HL-60/S4 (cell line): ENCODE measurements at regions not wholly inside any gene's neighbourhood (a gene's known extent, or its start where the extent isn't known, plus 50 kb on each side); places are given as distances from the start of the nearest gene placed in this dataset.

Experiments
- in situ Hi-C: fragments of 300-500 bp; cut with MboI; formaldehyde crosslinking; loops from 2 replicates; pipeline ENCODE4 v1.14.3; 2022; ENCODE audit warnings: low sequenced_read_pairs

DNA sequence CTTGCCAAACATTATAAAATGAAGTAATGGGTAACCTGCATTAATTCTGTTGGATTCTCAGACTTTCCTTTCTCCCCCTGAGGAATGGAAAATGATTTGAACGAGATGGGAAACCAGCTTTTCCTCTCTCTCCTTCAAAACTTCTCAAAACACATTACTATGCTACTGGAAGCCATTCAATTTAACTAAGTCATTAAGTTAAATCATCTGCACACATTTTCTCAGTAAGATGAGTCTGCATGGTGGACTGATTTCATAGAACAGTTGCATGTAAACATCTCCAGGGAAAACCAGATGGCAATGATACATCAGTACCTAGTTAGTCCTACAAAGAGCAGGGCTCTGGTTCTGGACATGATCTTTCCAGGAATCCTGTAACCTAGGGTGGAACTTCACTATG is 59.9 kb downstream of the BMP4 start:
- in situ Hi-C loops = no loop called here

DNA sequence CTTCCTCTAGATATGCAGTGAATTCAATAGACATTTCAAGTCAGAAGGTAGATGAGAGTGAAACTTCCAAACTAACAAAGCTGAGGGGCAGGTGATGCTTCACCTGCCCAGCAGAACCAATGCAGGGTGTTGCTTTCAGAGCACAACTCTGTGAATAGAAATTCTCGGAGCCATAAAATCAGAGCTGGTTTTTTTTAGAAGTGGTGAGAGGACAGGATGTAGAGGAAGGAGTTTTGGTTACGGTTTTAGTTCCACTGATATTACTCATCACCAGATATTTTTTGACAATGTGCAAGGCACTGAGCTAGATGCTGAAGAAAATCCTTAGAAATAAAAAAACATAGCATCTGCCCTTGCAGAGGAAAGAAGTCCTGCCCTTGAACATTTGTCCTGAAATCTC is 62.2 kb downstream of the BMP4 start:
- in situ Hi-C loops = no loop called here

DNA sequence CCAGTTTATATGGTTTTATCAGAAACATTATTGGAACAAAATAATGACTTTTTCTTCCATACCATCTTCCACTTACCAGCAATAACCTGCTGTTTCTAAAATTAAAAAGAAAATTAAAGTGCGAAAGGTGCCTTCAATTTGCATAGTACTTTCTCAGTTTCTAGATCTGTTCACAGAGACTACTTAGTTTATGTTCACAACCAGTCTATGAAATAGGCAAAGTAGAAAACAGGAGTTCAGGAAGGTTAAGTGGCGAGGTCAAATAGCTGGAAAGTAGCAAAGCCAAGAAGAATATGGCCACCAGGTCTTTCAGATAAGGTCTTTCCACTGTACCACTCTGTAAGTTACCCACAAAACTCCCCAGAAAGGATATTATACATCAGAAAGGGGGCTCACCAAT is 63.3 kb downstream of the BMP4 start:
- in situ Hi-C loops = no loop called here

DNA sequence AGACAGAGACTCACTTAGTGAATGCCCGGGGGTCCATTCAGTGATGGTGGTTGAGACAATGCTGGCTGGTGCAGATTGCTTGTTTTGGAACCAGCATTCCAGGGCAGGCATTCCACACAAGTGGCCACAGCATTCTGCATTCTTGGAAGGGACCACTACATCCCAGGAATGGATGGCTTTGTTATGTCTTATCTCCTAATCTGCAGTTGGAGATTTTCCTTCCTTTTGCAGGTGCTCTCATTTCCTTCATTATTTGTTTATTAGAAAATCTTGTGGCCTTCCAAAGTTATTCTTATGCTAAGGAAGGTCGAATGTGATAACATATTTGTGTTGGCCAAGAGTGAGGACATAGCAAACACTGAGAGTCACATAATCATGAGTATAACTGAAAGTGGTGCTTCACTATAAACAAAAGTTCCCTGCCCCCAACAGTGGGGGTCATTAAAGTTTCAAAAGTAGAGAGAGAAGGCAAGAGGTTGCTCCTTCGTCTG is 66.0 kb downstream of the BMP4 start:
- in situ Hi-C loops = no loop called here

- in situ Hi-C loops = no loop called here
These were observed 67.9 kb downstream of the BMP4 start for GRCh38 chr14:53888535-53889386.

DNA sequence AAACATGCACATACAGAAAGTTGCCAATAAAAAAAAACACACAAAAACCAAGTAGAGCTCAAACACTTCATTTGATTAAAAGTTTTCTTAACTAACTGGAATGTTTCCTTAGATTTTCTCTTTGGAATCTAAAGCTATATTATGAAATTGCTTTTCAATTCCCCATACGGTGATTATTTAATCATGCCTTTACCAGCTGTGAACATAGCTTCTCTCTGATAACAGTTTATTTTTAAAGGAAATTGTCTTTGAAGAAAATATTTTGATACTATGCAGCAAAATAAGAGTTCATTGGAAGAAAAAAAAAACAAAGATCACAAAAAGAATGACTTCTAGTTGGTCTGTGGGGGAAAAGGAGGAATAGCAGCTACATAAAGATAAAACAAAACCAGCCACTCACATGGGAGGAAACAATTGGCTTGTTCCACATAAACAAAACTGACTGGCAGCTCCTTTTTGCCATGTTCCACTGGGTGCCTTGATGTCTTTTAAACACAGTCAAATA is 71.4 kb downstream of the BMP4 start:
- in situ Hi-C loops = no loop called here

DNA sequence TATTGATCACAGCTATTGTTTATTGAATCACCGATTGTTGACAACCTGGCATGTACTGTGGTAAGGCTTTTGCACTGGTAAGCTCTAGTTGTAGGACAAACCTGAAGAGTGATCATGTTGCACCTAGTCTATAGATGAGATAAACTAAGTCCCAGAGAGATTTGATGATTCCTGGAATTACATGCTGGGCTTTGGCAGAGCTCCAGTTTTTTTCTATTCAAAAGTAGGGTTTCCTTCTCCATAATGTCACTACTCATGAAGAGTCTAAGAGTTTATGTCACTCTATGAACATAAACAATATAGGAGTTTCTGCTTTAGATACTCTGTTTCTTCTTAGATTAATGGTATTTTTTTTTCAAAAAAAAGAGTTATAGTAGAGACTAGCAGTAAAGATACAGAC is 72.0 kb downstream of the BMP4 start:
- in situ Hi-C loops = no loop called here

DNA sequence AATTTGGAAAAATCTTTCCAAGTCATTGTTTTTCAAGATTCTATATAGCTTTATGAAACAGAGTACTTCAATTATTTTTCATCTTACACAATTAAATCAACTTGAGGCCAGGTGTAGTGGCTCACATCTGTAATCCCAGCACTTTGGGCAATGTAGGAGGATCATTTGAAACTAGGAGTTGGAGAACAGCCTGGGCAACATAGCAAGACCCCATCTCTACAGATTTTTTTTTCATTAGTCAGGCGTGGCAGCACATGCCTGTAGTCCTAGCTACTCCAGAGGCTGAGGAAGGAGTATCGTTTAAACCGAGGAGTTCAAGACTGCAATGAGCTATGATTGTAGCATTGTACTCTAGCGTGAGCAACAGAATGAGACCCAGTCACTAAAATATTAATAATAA is 72.9 kb downstream of the BMP4 start:
- in situ Hi-C loops = no loop called here

DNA sequence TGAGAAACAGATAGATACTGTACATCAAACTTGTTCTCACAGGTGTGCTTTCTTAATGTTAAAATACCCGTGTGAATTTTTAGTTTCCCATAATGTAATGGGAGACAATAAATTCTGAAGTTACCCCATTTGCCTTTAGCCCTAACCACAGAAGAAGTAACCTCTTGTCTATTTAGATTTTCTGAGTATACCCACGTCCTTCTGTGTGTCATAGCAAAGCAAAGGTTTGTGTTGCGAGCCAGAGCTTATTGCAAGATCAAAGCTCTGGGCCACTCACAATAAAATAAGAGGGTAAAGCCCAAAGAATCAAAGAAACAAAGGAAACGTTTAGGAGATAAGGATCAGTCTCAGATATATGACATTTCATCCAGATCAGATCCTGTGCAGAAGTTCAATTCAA is 73.9 kb downstream of the BMP4 start:
- in situ Hi-C loops = no loop called here

GRCh38 chr14:53881921-53882320 is 74.7 kb downstream of the BMP4 start:
- in situ Hi-C loops = no loop called here

DNA sequence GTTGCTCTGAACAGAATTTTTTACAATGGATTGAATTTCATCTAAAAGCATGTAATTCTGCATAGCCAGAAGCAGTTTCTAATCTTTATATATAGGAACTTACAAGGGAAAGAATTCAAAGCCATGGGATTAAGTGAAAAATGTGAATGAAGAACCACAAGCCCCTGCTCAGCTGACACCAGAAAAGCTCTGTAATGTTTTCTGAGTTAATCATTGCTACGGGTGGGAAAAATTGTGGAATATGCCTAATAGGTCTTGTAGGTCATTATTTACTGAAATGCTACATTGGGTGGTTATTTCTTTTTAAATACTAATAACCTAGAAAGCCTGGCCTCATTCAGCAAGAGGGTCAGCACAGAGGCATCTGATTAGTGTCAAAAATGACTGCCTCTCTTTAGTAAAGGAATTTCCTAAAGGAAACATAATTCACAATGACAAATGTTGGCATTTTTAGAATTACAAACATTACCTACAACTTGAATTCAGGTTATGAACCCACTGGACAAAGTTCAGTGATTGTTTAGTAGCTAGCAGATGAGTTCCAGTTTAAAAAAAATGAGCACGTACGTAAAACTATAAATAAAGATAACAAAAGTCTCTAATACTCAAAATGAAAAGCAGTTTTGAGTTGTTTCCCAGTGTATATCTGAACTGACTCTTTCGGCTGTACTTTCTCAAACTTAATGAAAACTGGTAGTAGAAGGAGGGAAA is 75.3 kb downstream of the BMP4 start:
- in situ Hi-C loops = no loop called here

DNA sequence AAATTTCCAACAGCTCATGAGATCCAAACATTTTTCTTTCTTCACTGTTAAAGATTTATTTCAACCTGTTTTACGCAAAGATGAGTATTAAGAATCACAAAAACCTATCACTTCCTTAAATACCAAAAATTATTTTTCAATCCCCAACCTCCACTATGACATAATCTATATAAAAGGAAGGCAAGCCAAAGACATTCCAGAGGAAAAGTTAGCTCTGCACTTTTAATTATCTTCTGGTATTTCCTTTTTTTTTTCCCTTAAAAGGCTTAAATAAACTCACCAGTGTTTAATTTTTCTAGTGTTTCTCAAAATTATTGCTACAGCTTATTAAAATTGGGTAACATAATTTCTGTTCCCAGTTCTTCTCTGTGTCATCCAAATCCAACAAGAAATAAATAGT is 75.9 kb downstream of the BMP4 start:
- in situ Hi-C loops = no loop called here

GRCh38 chr14:53879747-53880146 is 76.9 kb downstream of the BMP4 start:
- in situ Hi-C loops = no loop called here

DNA sequence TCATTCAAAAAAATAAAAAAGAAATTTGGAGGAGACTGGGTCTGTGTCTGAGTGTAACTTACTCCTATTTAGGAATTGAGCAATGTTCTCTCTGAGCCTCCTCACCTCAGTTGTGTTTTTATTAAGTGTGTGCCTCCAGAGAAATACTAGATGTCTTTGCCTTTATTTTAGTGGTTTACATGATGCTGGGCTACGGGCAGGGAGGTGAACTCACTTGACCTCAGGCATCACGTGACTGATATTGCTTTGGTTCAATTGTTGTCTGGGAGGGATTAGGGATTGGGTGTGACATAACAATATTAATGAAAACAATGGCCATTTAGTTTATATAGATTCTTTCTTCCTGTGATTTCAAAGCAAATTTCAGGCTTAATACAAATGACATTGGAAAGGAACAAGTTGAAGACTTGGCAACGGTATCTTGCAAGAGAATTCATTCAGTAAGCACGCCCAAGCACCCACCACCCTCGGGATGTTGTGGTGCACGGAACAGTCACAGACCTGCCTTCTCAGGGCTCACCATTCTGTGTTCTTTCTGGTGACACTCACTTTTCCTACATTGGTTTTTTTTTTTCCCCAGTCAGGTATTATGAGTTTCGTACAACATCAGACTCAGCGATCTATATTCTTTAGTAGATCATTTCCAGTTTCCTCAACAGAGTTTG is 77.5 kb downstream of the BMP4 start:
- in situ Hi-C loops = no loop called here

- in situ Hi-C loops = no loop called here
These were observed 81.2 kb downstream of the BMP4 start for GRCh38 chr14:53875324-53875897.

DNA sequence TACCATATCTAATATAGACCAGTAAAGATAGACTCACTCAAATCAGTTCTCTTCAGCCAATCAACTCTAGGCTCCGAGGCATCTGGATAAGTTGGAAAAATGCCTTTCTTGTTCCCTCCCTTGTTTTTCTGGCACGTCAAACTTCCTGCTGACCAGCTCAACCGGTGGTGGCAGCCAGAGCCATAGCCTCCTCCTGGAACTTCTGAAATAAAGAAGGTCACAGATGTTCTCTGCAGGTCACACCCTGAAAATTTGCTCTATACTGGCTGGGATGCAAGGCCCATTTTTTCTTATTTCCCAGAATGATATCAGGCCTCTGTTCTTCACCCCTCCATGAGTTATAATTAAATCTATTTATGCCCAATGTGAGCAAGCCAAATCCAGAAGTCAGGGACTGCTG is 81.9 kb downstream of the BMP4 start:
- in situ Hi-C loops = no loop called here

- in situ Hi-C loops = no loop called here
These were observed 83.9 kb downstream of the BMP4 start for GRCh38 chr14:53872681-53873089.

DNA sequence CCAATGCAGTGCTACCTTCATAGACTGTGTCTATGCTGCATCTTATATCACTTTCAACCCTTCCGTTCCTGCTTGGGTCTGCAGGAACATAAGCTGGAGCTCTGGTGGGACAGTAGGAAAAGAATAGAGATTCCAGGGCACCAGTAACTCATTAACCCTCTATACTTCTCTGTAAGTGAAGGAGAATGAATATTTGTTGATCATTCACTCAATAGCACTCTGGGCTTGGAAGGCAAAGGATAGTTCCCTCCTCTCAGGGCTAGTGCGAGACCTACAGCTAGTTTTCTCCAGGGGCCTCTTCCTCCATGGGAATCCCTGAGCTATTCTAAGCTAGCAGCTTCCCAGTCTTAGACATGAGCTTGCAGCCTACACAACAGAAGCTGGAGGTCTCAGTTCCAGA is 84.7 kb downstream of the BMP4 start:
- in situ Hi-C loops = no loop called here

GRCh38 chr14:53871011-53871410 is 85.6 kb downstream of the BMP4 start:
- in situ Hi-C loops = no loop called here

GRCh38 chr14:53865711-53866110 is 90.9 kb downstream of the BMP4 start:
- in situ Hi-C loops = no loop called here

- in situ Hi-C loops = no loop called here
These were observed 94.8 kb downstream of the BMP4 start for GRCh38 chr14:53861781-53862180.
